H1 (cell line): ENCODE measurements at regions not wholly inside any gene's neighbourhood (a gene's known extent, or its start where the extent isn't known, plus 50 kb on each side); places are given as distances from the start of the nearest gene placed in this dataset.
A peak's percentile ranks its signal among the peaks of the same experiment; 100 is the strongest.

Source experiments
- CTCF ChIA-PET: fragments of 300-600 bp; sonication (Branson Sonifier 250); formaldehyde crosslinking; loops from one replicate; lab custom pipeline; 2021; ENCODE audit not compliant: partially characterized antibody; lab: Charles Lee
- POLR2A ChIA-PET: fragments of 300-600 bp; sonication (Branson Sonifier 250); formaldehyde crosslinking; loops from one replicate; lab custom pipeline; 2021; ENCODE audit warnings: inconsistent platforms; ENCODE audit not compliant: partially characterized antibody; lab: Charles Lee
- DNase-seq, 2 experiments: peaks; one replicate each; pipeline versions ENCODE4 v3.0.0 to v3.0.0-alpha.2; 2010 to 2022; ENCODE audit warnings: low spot score in 2 of 2, low read depth in 1 of 2, mixed read lengths in 1 of 2
- FAIRE-seq: peaks from 2 replicates; lab custom pipeline; 2011; peaks lifted over from hg19 to GRCh38; lab: Jason Lieb, UNC
- H2AFZ ChIP-seq: 2 replicates; pipeline ENCODE4 v1.8.1; 2012; ENCODE audit warnings: low read length, inconsistent platforms
- H2AK5ac ChIP-seq: 2 replicates; pipeline ENCODE4 v1.6.1; 2013; ENCODE audit warnings: low read depth, low read length
- H2BK120ac ChIP-seq: replicated peaks from 2 replicates; pipeline ENCODE3; 2013; ENCODE audit warnings: low read depth, low read length, inconsistent platforms
- H2BK12ac ChIP-seq: 2 replicates; pipeline ENCODE4 v1.6.1; 2013; ENCODE audit warnings: low read depth, low read length
- H2BK15ac ChIP-seq: 2 replicates; pipeline ENCODE4 v1.6.1; 2013; ENCODE audit warnings: low read length
- H2BK20ac ChIP-seq: 2 replicates; pipeline ENCODE4 v1.6.1; 2013; ENCODE audit warnings: low read length
- H2BK5ac ChIP-seq: 2 replicates; pipeline ENCODE4 v1.6.1; 2013; ENCODE audit warnings: low read depth, low read length
- H3K14ac ChIP-seq: 2 replicates; pipeline ENCODE4 v1.6.1; 2013; ENCODE audit warnings: inconsistent platforms; ENCODE audit not compliant: insufficient read length
- H3K18ac ChIP-seq: 2 replicates; pipeline ENCODE4 v1.6.1; 2013; ENCODE audit warnings: low read length; ENCODE audit errors: extremely low read depth
- H3K23ac ChIP-seq: 2 replicates; pipeline ENCODE4 v1.6.1; 2013; ENCODE audit warnings: inconsistent platforms; ENCODE audit not compliant: insufficient read length
- H3K23me2 ChIP-seq: 2 replicates; pipeline ENCODE4 v1.6.1; 2013; ENCODE audit warnings: low read depth, low read length
- H3K27ac ChIP-seq: 2 replicates; pipeline ENCODE4 v1.6.1; 2011; ENCODE audit warnings: low read depth, low read length, inconsistent platforms
- H3K27me3 ChIP-seq, 4 experiments: replicated peaks in 1 of 4; 1 replicate in 1 of 4; 2 replicates in 3 of 4; pipeline versions ENCODE4 v1.6.1 to v1.8.1; 2011 to 2013; ENCODE audit warnings: low read length in 3 of 4, mild to moderate bottlenecking in 3 of 4, inconsistent platforms in 2 of 4, mixed read lengths in 2 of 4, moderate library complexity in 1 of 4; ENCODE audit not compliant: control insufficient read depth in 3 of 4, insufficient read depth in 3 of 4; ENCODE audit errors: extremely low read depth in 1 of 4
- H3K36me3 ChIP-seq, 4 experiments: 2 replicates each; pipeline versions ENCODE4 v1.6.1 to v1.8.1; 2011 to 2013; ENCODE audit warnings: mild to moderate bottlenecking in 4 of 4, low read length in 3 of 4, moderate library complexity in 2 of 4, control low read depth in 1 of 4, inconsistent platforms in 1 of 4; ENCODE audit not compliant: insufficient read depth in 4 of 4, control insufficient read depth in 2 of 4
- H3K4ac ChIP-seq: replicated peaks from 2 replicates; pipeline ENCODE3; 2013; ENCODE audit warnings: low read length, low read depth, mixed read lengths, inconsistent platforms; ENCODE audit not compliant: insufficient read length
- H3K4me1 ChIP-seq, 4 experiments: replicated peaks in 1 of 4; 1 replicate in 1 of 4; 2 replicates in 3 of 4; pipeline versions ENCODE4 v1.6.1 to v1.8.1; 2011 to 2013; ENCODE audit warnings: low read length in 3 of 4, inconsistent platforms in 2 of 4, mixed read lengths in 1 of 4; ENCODE audit not compliant: insufficient read depth in 4 of 4, control insufficient read depth in 3 of 4
- H3K4me2 ChIP-seq, 2 experiments: 2 replicates each; pipeline versions ENCODE4 v1.6.1 to v1.8.1; 2011 to 2013; ENCODE audit warnings: low read depth in 2 of 2, low read length in 2 of 2, control low read depth in 1 of 2, inconsistent platforms in 1 of 2, mild to moderate bottlenecking in 1 of 2; ENCODE audit not compliant: insufficient read depth in 1 of 2
- H3K4me3 ChIP-seq, 4 experiments: fragments of 200-600, 300-600 bp in 1 of 4; sonication (generic), shearing (Covaris generic), sonication (Bioruptor Twin) in 1 of 4; 2 replicates each; pipeline versions ENCODE4 v1.5.1 to v1.8.1; 2011 to 2016; ENCODE audit warnings: low read length in 4 of 4, low read depth in 3 of 4, control low read depth in 2 of 4, inconsistent platforms in 2 of 4, mild to moderate bottlenecking in 2 of 4, mixed read lengths in 1 of 4, moderate library complexity in 1 of 4; ENCODE audit not compliant: insufficient read depth in 2 of 4; ENCODE audit errors: extremely low read depth in 1 of 4
- H3K56ac ChIP-seq: replicated peaks from 2 replicates; pipeline ENCODE3; 2013; ENCODE audit warnings: low read depth, mild to moderate bottlenecking, mixed read lengths, low read length, inconsistent platforms; ENCODE audit not compliant: insufficient read length
- H3K79me1 ChIP-seq: 2 replicates; pipeline ENCODE4 v1.6.1; 2013; ENCODE audit warnings: low read depth, low read length, control low read depth
- H3K79me2 ChIP-seq, 2 experiments: 2 replicates each; pipeline versions ENCODE4 v1.6.1 to v1.8.1; 2012 to 2013; ENCODE audit warnings: low read length in 2 of 2, mild to moderate bottlenecking in 2 of 2, inconsistent platforms in 1 of 2; ENCODE audit not compliant: insufficient read depth in 2 of 2, control insufficient read depth in 1 of 2
- H3K9ac ChIP-seq, 4 experiments: replicated peaks in 1 of 4; 1 replicate in 1 of 4; 2 replicates in 3 of 4; pipeline versions ENCODE4 v1.6.1 to v1.8.1; 2011 to 2013; ENCODE audit warnings: low read depth in 3 of 4, low read length in 3 of 4, control low read depth in 2 of 4, mild to moderate bottlenecking in 2 of 4, moderate library complexity in 2 of 4, inconsistent platforms in 1 of 4; ENCODE audit errors: extremely low read depth in 1 of 4
- H3K9me3 ChIP-seq, 2 experiments: 2 replicates each; pipeline versions ENCODE4 v1.6.1 to v1.8.1; 2012 to 2013; ENCODE audit warnings: mild to moderate bottlenecking in 2 of 2, moderate library complexity in 2 of 2, control low read depth in 1 of 2, inconsistent platforms in 1 of 2, low read depth in 1 of 2, low read length in 1 of 2, mixed read lengths in 1 of 2; ENCODE audit not compliant: insufficient read depth in 2 of 2
- H4K20me1 ChIP-seq, 2 experiments: replicated peaks in 1 of 2; 2 replicates each; pipeline versions ENCODE3 to v1.8.1; 2011 to 2013; ENCODE audit warnings: inconsistent platforms in 2 of 2, low read length in 2 of 2, mild to moderate bottlenecking in 1 of 2; ENCODE audit not compliant: insufficient read depth in 2 of 2, control insufficient read depth in 1 of 2
- H4K5ac ChIP-seq: 2 replicates; pipeline ENCODE4 v1.6.1; 2013; ENCODE audit warnings: low read length, low read depth, mixed read lengths, inconsistent platforms; ENCODE audit not compliant: insufficient read length
- H4K8ac ChIP-seq: 2 replicates; pipeline ENCODE4 v1.8.0; 2013; ENCODE audit warnings: mild to moderate bottlenecking, moderate library complexity, low read length, inconsistent platforms; ENCODE audit not compliant: insufficient read depth; ENCODE audit errors: extremely low read depth
- H4K91ac ChIP-seq: replicated peaks from 2 replicates; pipeline ENCODE3; 2013; ENCODE audit warnings: low read length, mixed read lengths, inconsistent platforms; ENCODE audit not compliant: insufficient read length
- CTCF ChIP-seq, 3 experiments: IDR thresholded peaks; 1 replicate in 2 of 3; 2 replicates in 1 of 3; pipeline versions ENCODE4 v1.5.1 to v1.6.1; 2011; ENCODE audit warnings: low read length in 3 of 3, mild to moderate bottlenecking in 3 of 3, inconsistent platforms in 2 of 3, low read depth in 1 of 3, moderate library complexity in 1 of 3; ENCODE audit not compliant: insufficient read depth in 1 of 3; ENCODE audit errors: control extremely low read depth in 1 of 3
- RAD21 ChIP-seq, 2 experiments: IDR thresholded peaks in 1 of 2; conservative IDR thresholded peaks in 1 of 2; 2 replicates each; pipeline ENCODE4 v1.6.1; 2011; ENCODE audit warnings: low read depth in 2 of 2, low read length in 2 of 2, improper control_type of control experiment in 1 of 2, inconsistent platforms in 1 of 2, mild to moderate bottlenecking in 1 of 2, moderate library complexity in 1 of 2
- RXRA ChIP-seq: IDR thresholded peaks from 2 replicates; pipeline ENCODE4 v1.6.1; 2011; ENCODE audit warnings: low read depth, mild to moderate bottlenecking, low read length, moderate library complexity; ENCODE audit not compliant: insufficient read depth
- WGBS, 2 experiments: shearing (Covaris generic) in 1 of 2; methylation state at CpG; one replicate each; pipeline versions ENCODE4 v1.1.6 to v1.1.7; 2013 to 2015; ENCODE audit warnings: low lambda C conversion rate in 2 of 2, mixed read lengths in 2 of 2, inconsistent platforms in 1 of 2, low coverage in 1 of 2, missing lambda C conversion rate in 1 of 2; ENCODE audit not compliant: insufficient replicate concordance in 2 of 2, insufficient coverage in 1 of 2, insufficient read length in 1 of 2; ENCODE audit errors: extremely low coverage in 1 of 2, missing lambda C conversion rate in 1 of 2; 5-methylcytosine and 5-hydroxymethylcytosine counted together

GRCh38 chr10:93224005-93224779 is 150.5 kb downstream of the CYP26A1 start:
- ChIA-PET POLR2A (interaction anchor here (1.2 kb wide), 1 partner anchor 9 kb away, joined by 3 read pairs; no protein-coding TSS in a partner anchor), CTCF (interaction anchor here (0.6 to 4.8 kb wide), 23 partner anchors 9 to 160 kb away, joined by 3 to 31 read pairs (median 4); no protein-coding TSS in a partner anchor)
- Histone ChIP-seq H2BK12ac (peak overlapping the region; percentile 23; the same call in 1 of the 2 replicates), H3K4ac (no peak overlapping the region), H3K9me3 (no peaks in the 10 kb centered on the region; a peak in 1 of 4 replicates), H3K23me2 (no peaks in the 10 kb centered on the region), H4K5ac (no peak overlapping the region), H3K27me3 (no peaks in the 10 kb centered on the region), H2BK15ac (0 out of 2 replicates have a peak overlapping the region, but pooled peaks have one; percentile 0), H3K79me1 (no peaks in the 10 kb centered on the region), H2AFZ (peak overlapping the region; percentile 6; the same call in 1 of the 2 replicates), H2BK20ac (peak overlapping the region; percentile 49), H3K9ac (no peak overlapping the region), H2BK5ac (no peak overlapping the region), H4K91ac (peak overlapping the region; percentile 22), H3K4me1 (no peaks in the 10 kb centered on the region; a peak in 1 of 7 replicates), H3K18ac (no peak overlapping the region), H3K4me2 (no peak overlapping the region), H4K8ac (no peak overlapping the region), H3K36me3 (no peaks in the 10 kb centered on the region), H3K4me3 (no peak overlapping the region), H2BK120ac (peak overlapping the region; percentile 25), H4K20me1 (no peaks in the 10 kb centered on the region), H3K79me2 (no peaks in the 10 kb centered on the region), H3K56ac (no peak overlapping the region), H3K23ac (no peak overlapping the region), H3K14ac (no peak overlapping the region), H2AK5ac (no peak overlapping the region), H3K27ac (no peak overlapping the region)
- no peak for FAIRE-seq
- WGBS, 2 experiments = 87% methylated on average over 5 of the region's 5 CpGs; no CpG with 5 or more reads in 1 of the 2 experiments
- DNase-seq = no peak
- TF ChIP-seq CTCF (IDR thresholded peaks at IDR 0.05; ENCODE audit: control extremely low read depth in 1 of 3, insufficient read depth in 1 of 3, low read depth in 1 of 3, low read length in 3 of 3) = peak; percentile 12 to 25 (median 18); a peak in 3 of 4 replicates
- TF ChIP-seq RXRA = no peak
- TF ChIP-seq RAD21 (IDR thresholded peaks at IDR 0.05 in 1 of 2, conservative IDR thresholded peaks at IDR 0.05 in 1 of 2; ENCODE audit: low read depth in 2 of 2, low read length in 2 of 2) = peak; percentile 39 to 57
